ENCODE measurements at regions not wholly inside any gene's neighbourhood (a gene's known extent, or its start where the extent isn't known, plus 50 kb on each side); places are given as distances from the start of the nearest gene placed in this dataset.

GRCh38 chr21:28654406-28654805 is 338.3 kb downstream of the LTN1 start:
- DNase-seq (ENCODE audit: low read depth in 2 of 2): no peak

DNA sequence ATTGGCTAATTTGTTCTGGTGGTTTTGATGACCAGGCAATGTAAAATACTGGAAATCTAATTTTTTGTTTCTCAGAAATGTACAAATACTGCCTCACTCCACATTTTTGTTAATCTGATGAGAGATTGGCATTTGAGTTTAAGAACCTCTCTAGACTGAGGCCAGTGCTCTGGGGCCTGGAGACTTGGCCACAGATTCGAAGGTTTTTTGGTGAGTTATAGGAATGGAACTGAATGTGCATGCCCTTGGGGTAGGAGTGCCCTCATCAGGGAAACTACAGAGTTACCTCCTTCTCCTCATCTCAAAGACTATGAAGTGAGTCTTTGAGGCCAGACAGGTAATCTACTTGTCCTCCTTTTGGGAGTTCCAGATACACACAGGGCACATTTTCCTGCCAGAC is 347.9 kb downstream of the LTN1 start:
- DNase-seq (ENCODE audit: low read depth in 2 of 2): no peak

- DNase-seq (ENCODE audit: low read depth in 2 of 2): no peak
Measured at GRCh38 chr21:28642891-28643290, 349.8 kb downstream of the LTN1 start.

DNA sequence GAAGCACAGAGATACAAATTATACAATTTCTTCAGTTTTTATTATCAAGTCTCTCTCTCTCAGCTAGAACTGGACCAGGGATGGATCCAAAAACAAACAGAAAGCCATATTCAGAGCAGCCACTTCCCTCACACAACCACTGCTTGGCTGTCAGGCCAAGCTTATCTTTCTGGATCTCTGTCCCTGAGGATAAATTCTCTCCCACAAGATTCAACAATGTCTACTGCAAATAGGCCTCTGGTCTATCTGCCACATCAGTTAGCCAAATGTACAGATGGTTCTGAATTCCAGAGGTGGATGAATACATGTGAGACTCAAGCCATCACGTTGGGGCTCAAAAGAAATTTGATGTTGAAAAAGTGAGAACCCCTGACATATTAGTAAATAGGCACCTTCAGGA is 350.9 kb downstream of the LTN1 start:
- DNase-seq (ENCODE audit: low read depth in 2 of 2): no peak

GRCh38 chr21:28640326-28640725 is 352.4 kb downstream of the LTN1 start:
- no peak for DNase-seq (ENCODE audit: low read depth in 2 of 2)

- DNase-seq (ENCODE audit: low read depth in 2 of 2): no peak
Measured at GRCh38 chr21:28639737-28640136, 352.9 kb downstream of the LTN1 start.

GRCh38 chr21:28636752-28637691 is 355.7 kb downstream of the LTN1 start:
- DNase-seq (ENCODE audit: low read depth in 2 of 2): peak; percentile 71 to 94

GRCh38 chr21:28635541-28635940 is 357.1 kb downstream of the LTN1 start:
- no peak for DNase-seq (ENCODE audit: low read depth in 2 of 2)

DNA sequence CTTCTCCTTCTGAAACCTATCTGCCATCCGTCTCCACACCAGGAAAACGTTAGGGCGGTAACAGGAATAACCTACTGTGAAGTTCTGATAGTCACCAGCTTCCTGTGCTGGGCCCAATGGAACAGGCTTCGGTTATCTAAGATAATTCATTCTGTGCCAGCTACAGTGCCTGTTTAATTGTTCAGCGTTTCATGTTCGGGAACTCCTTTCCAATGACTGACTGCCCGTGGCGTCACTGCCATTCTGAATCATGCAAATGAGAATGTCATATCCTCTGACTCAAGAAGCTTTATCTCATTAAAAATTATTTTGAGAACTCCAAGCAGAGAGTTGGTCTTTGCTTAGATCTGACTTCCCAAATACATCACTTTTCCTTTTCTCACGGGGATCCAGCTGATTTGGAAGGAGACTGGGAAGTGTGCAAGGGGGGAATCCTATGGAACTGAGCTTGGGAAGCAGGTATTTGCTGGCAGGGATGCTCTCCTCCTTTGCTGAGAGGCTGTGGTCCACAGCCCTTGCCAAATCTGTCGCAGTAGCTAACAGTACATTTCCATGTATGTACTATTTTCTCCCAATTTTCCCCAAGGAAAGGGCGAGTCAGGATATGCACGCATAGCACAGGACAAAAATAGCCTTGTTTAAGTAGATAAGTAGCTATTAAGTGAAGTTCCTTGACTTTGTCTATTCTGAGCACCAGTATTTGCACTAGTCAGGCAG is 358.7 kb downstream of the LTN1 start:
- DNase-seq (ENCODE audit: low read depth in 2 of 2): peak; percentile 41 to 87

DNA sequence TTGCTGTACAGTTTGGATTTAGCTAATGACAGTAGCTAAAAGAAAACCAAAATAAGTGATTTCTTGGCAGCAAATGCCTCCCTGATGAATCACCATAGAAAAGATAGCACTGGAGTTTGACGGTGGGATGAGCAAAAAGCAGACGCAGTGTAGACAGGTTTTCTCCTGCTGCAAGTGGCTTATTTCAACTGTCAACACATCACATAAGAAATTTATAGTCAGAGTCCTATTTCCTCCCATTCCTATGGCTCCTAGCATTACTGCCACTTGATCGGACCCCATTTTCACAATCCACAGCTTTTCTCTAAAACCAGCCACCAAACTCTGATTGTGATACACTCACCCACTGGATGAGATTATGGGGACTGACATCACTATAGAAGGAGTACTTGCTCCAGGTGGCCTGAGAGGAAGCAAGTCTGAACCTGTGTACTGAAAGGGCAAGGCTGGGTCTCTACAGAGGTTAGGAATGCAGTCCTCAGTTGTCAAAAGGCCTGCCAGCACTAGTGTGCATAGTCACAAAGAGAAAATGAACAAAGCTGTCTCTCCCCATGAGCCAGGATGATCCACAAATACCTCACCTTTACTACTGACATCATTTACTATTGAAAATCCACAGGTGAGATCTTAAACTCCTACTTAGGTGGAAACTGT is 359.8 kb downstream of the LTN1 start:
- DNase-seq (ENCODE audit: low read depth in 2 of 2): peak in 1 of 2 donors; percentile 53

GRCh38 chr21:28627691-28628090 is 365.0 kb downstream of the LTN1 start:
- no peak for DNase-seq (ENCODE audit: low read depth in 2 of 2)

- DNase-seq (ENCODE audit: low read depth in 2 of 2): no peak
Measured at GRCh38 chr21:28627261-28627660, 365.4 kb downstream of the LTN1 start.

DNA sequence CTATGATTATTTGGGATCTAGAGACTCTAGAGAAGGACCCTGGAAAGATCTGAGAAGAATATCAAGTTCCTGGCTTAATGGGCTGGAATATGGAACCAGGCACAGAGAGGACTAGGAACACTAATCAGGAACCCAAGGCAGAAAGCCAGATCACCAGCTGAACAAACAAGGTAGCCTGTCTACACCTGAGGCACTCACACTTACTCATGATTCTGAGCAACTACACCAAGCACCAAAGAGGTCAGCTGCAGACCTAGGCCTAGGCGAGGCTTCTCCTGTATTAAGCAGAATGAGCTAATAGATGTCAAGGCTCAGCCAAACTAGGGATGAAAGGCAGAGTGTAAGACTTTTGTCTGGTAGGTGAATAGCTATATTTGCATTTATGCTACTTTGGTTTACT is 368.1 kb downstream of the LTN1 start:
- no peak for DNase-seq (ENCODE audit: low read depth in 2 of 2)

DNA sequence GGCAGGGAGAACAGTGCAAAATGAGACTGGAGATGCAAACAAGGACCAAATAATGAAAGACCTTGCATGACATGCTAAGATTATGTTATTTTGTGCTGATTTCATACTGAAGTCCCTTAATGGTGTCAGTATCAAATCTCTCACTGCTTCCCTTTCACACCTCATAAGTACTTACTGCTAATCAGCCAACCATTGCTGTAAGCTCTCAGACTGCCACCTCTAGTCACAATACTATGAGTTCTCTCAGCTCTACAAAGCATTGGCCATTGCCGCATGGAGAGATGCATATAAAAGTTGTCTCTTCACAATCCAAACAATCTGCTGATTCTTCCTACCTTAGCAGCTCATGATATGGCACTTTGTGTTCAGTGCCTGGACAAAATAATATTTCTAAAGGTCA is 375.4 kb downstream of the LTN1 start:
- no peak for DNase-seq (ENCODE audit: low read depth in 2 of 2)

DNA sequence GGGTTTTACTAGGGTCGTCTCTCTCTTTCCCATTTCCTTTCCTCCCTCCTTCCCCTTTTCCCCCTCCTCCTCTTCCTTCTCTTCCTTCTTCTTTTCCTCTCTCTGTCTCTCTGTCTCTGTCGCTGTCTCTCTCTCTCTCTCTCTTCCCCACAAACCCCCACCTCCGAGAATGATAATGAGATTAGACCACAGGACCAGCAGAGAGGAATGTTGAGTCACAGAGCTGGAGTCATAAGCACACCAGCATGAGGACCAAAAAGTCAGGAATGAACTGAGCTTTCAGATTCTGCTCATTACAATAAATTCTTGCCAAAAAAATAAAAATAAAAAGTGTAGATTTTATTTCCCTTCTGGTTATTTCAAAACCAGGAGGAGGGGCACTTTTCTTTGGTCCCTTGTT is 377.4 kb downstream of the LTN1 start:
- DNase-seq (ENCODE audit: low read depth in 2 of 2): no peak

- DNase-seq (ENCODE audit: low read depth in 2 of 2): no peak
Measured at GRCh38 chr21:28614791-28615190, 377.9 kb downstream of the LTN1 start.

DNA sequence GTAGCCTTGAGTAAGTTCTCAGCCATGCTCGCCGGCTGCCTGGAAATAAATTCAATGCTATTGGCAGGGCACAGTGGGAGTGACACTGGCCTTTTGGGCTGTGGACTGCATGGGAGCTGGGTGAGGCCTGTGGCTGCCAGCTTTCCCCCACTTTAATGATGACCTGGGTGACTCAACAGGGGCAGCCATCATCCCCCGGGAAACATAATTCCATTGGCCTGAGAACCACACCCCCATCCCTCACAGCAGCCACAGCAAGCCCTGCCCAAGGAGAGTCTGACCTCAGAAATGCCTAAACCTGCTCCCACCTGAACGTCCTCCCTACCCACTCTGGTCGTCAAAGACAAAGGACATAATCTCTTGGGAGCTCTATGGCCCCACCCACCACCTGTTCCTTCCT is 384.0 kb downstream of the LTN1 start:
- DNase-seq (ENCODE audit: low read depth in 2 of 2): no peak

DNA sequence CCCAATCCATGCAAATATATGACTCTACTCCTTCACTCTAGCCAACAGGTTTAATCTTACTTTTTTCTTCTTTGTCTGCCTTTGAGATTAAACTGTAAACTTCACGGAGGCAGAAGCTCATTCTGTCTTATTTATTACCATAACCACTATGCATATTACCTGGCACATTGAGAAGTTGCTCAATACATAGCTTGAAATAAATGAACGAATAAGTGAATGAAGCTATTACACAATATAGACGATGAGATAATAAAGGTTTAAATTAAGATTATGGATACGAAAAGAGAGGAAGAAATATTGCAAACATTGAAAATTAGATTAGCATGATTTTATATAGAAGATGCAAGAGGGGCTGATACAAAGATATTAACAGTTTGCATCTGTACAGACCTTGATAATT is 385.1 kb downstream of the LTN1 start:
- DNase-seq (ENCODE audit: low read depth in 2 of 2): no peak

DNA sequence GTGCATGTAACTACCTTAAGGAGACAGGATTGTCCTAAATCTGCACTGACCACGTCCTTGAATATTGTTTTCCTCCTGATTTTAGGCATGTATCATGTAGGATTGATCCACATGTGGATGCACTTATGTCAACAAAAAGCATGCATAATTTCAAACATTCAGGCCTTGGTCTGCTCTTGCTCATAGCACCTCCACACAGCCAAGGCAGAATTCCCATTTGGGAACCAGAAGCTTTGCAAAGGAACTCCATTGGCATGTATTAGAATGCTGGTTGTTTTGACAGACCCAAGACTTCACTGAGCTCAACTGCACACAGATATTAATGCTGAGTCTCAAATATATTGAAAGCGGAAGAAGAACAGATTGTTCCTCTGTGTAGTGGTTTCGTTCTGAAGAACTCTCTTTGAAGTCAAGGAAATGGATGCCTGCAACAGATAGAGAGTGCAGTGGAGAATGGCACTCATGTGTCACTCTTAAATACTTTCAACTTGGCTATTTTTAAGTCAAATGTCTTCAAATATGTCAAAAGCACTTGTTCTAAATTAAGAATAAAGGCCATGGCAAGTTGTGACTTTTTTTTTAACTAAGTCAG is 387.6 kb downstream of the LTN1 start:
- no peak for DNase-seq (ENCODE audit: low read depth in 2 of 2)

DNA sequence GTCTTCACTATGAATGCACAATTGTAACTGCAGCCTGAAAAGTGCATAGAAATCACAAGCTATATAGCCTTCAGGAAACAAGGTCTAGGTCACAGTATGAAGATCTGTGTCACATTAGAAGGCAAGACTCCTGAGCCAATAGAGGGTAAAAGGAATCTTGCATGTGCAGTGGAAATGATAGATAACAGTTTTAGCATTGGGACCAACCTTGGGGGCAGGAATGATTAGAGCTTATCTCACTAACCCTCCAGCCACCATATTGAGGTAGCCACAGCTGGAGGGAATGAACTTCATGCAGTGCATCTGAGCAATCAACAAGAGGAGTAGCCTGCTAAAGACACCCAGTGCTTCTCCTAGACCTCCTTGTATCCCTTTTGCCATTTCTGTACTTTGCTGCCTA is 390.1 kb downstream of the LTN1 start:
- DNase-seq (ENCODE audit: low read depth in 2 of 2): no peak

- DNase-seq (ENCODE audit: low read depth in 2 of 2): no peak
Measured at GRCh38 chr21:28598214-28598613, 394.5 kb downstream of the LTN1 start.

All from dermis microvascular lymphatic vessel endothelial cell (primary cell).